ENCODE measurements at regions not wholly inside any gene's neighbourhood (a gene's known extent, or its start where the extent isn't known, plus 50 kb on each side); places are given as distances from the start of the nearest gene placed in this dataset.

DNA sequence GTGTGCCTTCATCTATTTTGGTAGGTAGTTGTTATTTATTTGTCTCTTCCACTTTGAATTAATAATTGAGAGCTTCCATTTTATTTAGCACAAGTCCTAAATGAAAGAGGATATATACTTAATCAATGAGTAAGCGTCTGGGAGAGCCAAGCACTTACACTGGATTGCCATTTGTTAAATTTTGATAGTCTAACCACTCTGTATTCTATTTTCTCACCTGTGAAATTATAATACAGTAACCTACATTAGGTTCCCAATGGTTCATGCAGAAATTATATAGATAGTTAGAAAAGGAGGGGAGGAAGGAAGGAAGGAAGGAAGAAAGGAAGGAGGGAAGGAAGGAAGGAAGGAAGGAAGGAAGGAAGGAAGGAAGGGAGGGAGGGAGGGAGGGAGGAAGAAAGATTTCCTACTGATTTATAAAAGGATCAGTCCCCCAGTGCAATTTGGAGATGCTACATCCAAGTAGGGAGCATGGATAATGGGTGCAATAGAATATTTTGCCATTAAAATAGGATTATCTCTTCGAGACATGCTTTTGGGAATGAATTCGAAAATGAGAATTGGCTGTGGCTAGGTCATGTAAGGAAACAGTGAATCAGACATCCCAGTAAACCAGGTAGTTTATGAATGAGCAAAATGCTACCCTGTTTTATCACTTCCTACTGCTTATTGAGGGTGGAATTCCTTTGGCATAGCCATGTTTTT lies 239.8 kb downstream of the PCDH7 start:
- no peak overlapping the region for H3K27ac ChIP-seq
- no peaks in the 10 kb centered on the region for H3K4me1 ChIP-seq
- no peaks in the 10 kb centered on the region for H3K9me3 ChIP-seq
- TF ChIP-seq CTCF (IDR thresholded peaks at IDR 0.05) (no peak), POLR2A (IDR thresholded peaks at IDR 0.05) (no peak)
- intact Hi-C loops (cut with DNase I; ENCODE audit: low total_unique reads): no loop called here
- no peaks in the 10 kb centered on the region for H3K27me3 ChIP-seq
- DNase-seq: no peak
- H3K36me3 ChIP-seq (ENCODE audit: low read depth, missing control alignments): no peaks in the 10 kb centered on the region
- H3K4me3 ChIP-seq: no peak overlapping the region
- WGBS, 2 donors: 85 to 87% methylated on average over 3 of the region's 3 CpGs

- H3K36me3 ChIP-seq (ENCODE audit: low read depth, missing control alignments): no peaks in the 10 kb centered on the region
- no peak overlapping the region for H3K27ac ChIP-seq
- no peaks in the 10 kb centered on the region for H3K4me1 ChIP-seq
- H3K9me3 ChIP-seq: no peaks in the 10 kb centered on the region
- H3K4me3 ChIP-seq: no peak overlapping the region
- H3K27me3 ChIP-seq: no peaks in the 10 kb centered on the region
- DNase-seq: no peak
- intact Hi-C loops (cut with DNase I; ENCODE audit: low total_unique reads): no loop called here
- TF ChIP-seq CTCF (IDR thresholded peaks at IDR 0.05) (no peak), POLR2A (IDR thresholded peaks at IDR 0.05) (no peak)
Observed at GRCh38 chr4:30962939-30963338, 242.8 kb downstream of the PCDH7 start.

GRCh38 chr4:30968926-30969325 lies 248.8 kb downstream of the PCDH7 start:
- Histone ChIP-seq H3K36me3 (ENCODE audit: low read depth, missing control alignments) (no peaks in the 10 kb centered on the region), H3K27ac (no peak overlapping the region), H3K27me3 (no peaks in the 10 kb centered on the region), H3K4me3 (no peak overlapping the region), H3K4me1 (no peaks in the 10 kb centered on the region), H3K9me3 (no peaks in the 10 kb centered on the region)
- intact Hi-C loops (cut with DNase I; ENCODE audit: low total_unique reads): no loop called here
- 26 to 34% methylated on average over 5 of the region's 5 CpGs for WGBS, 2 donors
- TF ChIP-seq CTCF (IDR thresholded peaks at IDR 0.05) (no peak), POLR2A (IDR thresholded peaks at IDR 0.05) (no peak)
- no peak for DNase-seq

DNA sequence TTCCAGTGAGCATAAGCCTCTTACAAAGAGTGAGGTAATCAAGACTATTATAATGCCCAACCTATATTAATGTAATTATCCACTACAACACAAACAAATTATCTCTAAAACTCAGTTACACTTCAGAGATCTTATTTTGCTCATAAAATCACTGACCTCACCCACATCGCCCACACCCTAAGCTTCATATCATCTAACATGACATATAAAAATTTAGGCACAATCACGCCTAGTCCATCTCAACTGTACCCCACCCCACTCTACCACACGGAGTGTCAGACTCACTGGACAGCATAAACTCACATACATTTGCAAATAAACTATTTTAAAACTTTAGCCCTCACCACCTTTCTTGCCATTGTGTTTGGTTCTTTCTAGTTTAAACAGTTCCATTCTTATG lies 252.4 kb downstream of the PCDH7 start:
- TF ChIP-seq CTCF (IDR thresholded peaks at IDR 0.05) (no peak), POLR2A (IDR thresholded peaks at IDR 0.05) (no peak)
- 91 to 95% methylated on average over 3 of the region's 3 CpGs for WGBS, 2 donors
- Histone ChIP-seq H3K27ac (no peak overlapping the region), H3K27me3 (no peaks in the 10 kb centered on the region), H3K4me3 (no peak overlapping the region), H3K9me3 (no peaks in the 10 kb centered on the region), H3K4me1 (no peaks in the 10 kb centered on the region), H3K36me3 (ENCODE audit: low read depth, missing control alignments) (no peaks in the 10 kb centered on the region)
- intact Hi-C loops (cut with DNase I; ENCODE audit: low total_unique reads): no loop called here
- DNase-seq: no peak

DNA sequence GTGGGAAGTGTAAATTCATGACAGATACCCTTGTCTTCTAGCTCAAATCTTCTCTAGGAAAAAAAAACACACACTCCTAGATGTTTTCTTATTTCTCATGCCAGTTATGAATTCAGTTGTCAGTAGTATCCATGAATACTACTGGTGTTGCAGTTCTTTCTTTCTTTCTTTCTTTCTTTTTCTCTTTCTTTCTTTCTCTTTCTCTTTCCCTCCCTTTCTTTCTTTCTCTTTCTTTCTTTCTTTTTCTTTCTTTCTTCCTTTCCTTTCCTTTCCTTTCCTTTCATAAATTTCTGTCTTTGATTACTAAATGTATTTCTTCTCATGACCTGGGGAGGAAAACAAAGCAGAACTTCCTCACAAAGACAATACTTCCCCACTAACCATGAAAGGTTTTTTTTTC lies 253.8 kb downstream of the PCDH7 start:
- TF ChIP-seq POLR2A (IDR thresholded peaks at IDR 0.05) (no peak), CTCF (IDR thresholded peaks at IDR 0.05) (no peak)
- Histone ChIP-seq H3K4me1 (no peaks in the 10 kb centered on the region), H3K36me3 (ENCODE audit: low read depth, missing control alignments) (no peaks in the 10 kb centered on the region), H3K27me3 (no peaks in the 10 kb centered on the region), H3K9me3 (no peaks in the 10 kb centered on the region), H3K27ac (no peak overlapping the region), H3K4me3 (no peak overlapping the region)
- DNase-seq: no peak
- intact Hi-C loops (cut with DNase I; ENCODE audit: low total_unique reads): no loop called here
